Thyroid gland (tissue), 4 donors: ENCODE measurements at regions not wholly inside any gene's neighbourhood (a gene's known extent, or its start where the extent isn't known, plus 50 kb on each side); places are given as distances from the start of the nearest gene placed in this dataset.

Experiments
- CTCF ChIP-seq, 6 experiments: fragments of 200-600 bp in 3 of 6; fragments of 450-650 bp in 3 of 6; sonication (generic) in 3 of 6; IDR thresholded peaks; one replicate each; pipeline ENCODE4 v1.5.1; 2016 to 2019; ENCODE audit warnings: antibody characterized with exemption in 6 of 6, mild to moderate bottlenecking in 2 of 6, inconsistent platforms in 1 of 6, moderate library complexity in 1 of 6
- POLR2A ChIP-seq, 2 donors: fragments of 450-650 bp; IDR thresholded peaks; one replicate each; pipeline ENCODE4 v1.6.1; 2017; ENCODE audit warnings: antibody characterized with exemption in 2 of 2, mild to moderate bottlenecking in 2 of 2, moderate library complexity in 1 of 2

DNA sequence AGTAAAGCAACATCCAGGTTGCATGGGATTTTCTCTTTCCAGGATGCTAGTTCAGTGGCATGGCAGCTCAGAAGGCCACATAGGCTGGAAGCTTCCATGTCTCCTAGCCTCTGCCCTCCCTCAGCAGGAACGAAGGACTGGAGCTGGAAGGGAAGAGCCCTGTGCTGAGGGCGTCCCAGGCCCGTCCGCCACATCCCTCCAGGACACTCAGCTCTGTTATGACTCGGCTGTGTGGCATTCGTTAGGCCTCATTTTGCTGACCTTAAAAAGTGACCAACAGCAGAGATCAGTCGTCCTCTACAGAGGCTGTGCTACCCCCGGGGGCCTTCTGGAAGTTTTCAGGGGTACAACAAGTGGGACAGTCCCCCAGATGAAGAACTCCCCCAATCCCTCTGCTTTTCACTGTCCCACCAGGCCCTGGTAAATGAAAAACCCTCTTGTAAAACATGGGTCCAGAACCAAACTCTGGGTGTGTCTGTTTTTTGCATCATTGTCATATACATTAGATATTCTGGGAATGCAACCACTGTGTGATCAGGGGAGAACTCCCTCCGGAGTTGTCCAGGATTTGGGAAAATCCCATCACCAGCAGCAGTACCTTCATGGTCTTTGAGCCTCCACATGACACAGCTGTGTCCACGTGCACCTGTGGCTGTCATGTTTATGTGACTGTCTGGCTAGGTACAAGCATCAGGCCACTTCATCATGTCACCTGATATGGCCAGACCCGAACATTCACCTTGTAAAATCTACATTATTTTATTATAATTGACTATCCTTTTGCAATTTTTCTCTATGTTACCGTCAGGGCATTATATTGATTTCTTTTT is 149.9 kb downstream of the OR4M2 start:
- no peak for TF ChIP-seq CTCF (IDR thresholded peaks at IDR 0.05)
- no peak for TF ChIP-seq POLR2A (IDR thresholded peaks at IDR 0.05)
